GM23338 (cell line): ENCODE measurements at regions not wholly inside any gene's neighbourhood (a gene's known extent, or its start where the extent isn't known, plus 50 kb on each side); places are given as distances from the start of the nearest gene placed in this dataset.

Experiments used
- ATAC-seq: fragments of 200-7000 bp; cut with Tn5 transposase; 3 replicates; pipeline ENCODE4 v1.9.1; 2020
- DNase-seq: peaks from one replicate; pipeline ENCODE4 v3.0.0-alpha.2; 2015; ENCODE audit warnings: low spot score
- H2AFZ ChIP-seq: fragments of 200-600 bp; sonication (generic); 2 replicates; pipeline ENCODE4 v1.8.0; 2016; ENCODE audit warnings: antibody characterized with exemption, mild to moderate bottlenecking, moderate library complexity
- H3F3A ChIP-seq: fragments of 200-600 bp; sonication (generic); replicated peaks from 2 replicates; pipeline ENCODE4 v1.8.0; 2017; ENCODE audit warnings: antibody characterized with exemption, mixed run types, low read depth
- H3K27ac ChIP-seq: fragments of 200-600 bp; sonication (generic); 2 replicates; pipeline ENCODE4 v1.6.1; 2016; ENCODE audit warnings: low read depth
- H3K27me3 ChIP-seq: fragments of 200-600 bp; sonication (generic); 2 replicates; pipeline ENCODE4 v1.8.0; 2016; ENCODE audit warnings: mild to moderate bottlenecking, mixed run types, moderate library complexity; ENCODE audit not compliant: insufficient read depth
- H3K36me3 ChIP-seq: fragments of 200-600 bp; sonication (generic); 2 replicates; pipeline ENCODE4 v1.8.0; 2016; ENCODE audit warnings: mild to moderate bottlenecking; ENCODE audit not compliant: insufficient read depth
- H3K4me1 ChIP-seq: fragments of 200-600 bp; sonication (generic); 2 replicates; pipeline ENCODE4 v1.8.0; 2016; ENCODE audit warnings: mild to moderate bottlenecking, moderate library complexity; ENCODE audit not compliant: insufficient read depth
- H3K4me2 ChIP-seq: fragments of 200-600 bp; sonication (generic); 2 replicates; pipeline ENCODE4 v1.7.1; 2017; ENCODE audit warnings: mixed run types
- H3K4me3 ChIP-seq: fragments of 200-600 bp; sonication (generic); 2 replicates; pipeline ENCODE4 v1.6.1; 2016; ENCODE audit warnings: mixed run types
- H3K79me2 ChIP-seq: fragments of 200-600 bp; sonication (generic); replicated peaks from 2 replicates; pipeline ENCODE4 v1.8.0; 2017; ENCODE audit warnings: mild to moderate bottlenecking; ENCODE audit not compliant: insufficient read depth
- H3K9me2 ChIP-seq: fragments of 200-600 bp; sonication (generic); 2 replicates; pipeline ENCODE4 v1.8.0; 2017; ENCODE audit not compliant: insufficient read depth
- H4K20me1 ChIP-seq: fragments of 200-600 bp; sonication (generic); replicated peaks from 2 replicates; pipeline ENCODE4 v1.8.0; 2017; ENCODE audit warnings: mild to moderate bottlenecking; ENCODE audit not compliant: insufficient read depth
- H3K27ac Mint-ChIP-seq: 2 replicates; pipeline ENCODE4 v1.8.0; 2020; ENCODE audit warnings: inconsistent platforms, mild to moderate bottlenecking, moderate library complexity, mixed read lengths
- H3K27me3 Mint-ChIP-seq: 3 replicates; pipeline ENCODE4 v1.8.0; 2022; ENCODE audit warnings: low read depth, mild to moderate bottlenecking, moderate library complexity, mixed read lengths, inconsistent platforms; ENCODE audit not compliant: insufficient read depth, poor library complexity
- H3K36me3 Mint-ChIP-seq: 3 replicates; pipeline ENCODE4 v1.8.0; 2021; ENCODE audit warnings: low read depth, mild to moderate bottlenecking, inconsistent platforms, moderate library complexity, mixed read lengths
- H3K4me1 Mint-ChIP-seq: 3 replicates; pipeline ENCODE4 v1.8.0; 2020; ENCODE audit warnings: mild to moderate bottlenecking, inconsistent platforms, mixed read lengths
- H3K4me3 Mint-ChIP-seq: 3 replicates; pipeline ENCODE4 v1.8.0; 2021; ENCODE audit warnings: moderate library complexity, mild to moderate bottlenecking, inconsistent platforms, mixed read lengths
- H3K9me3 Mint-ChIP-seq: 3 replicates; pipeline ENCODE4 v1.8.0; 2020; ENCODE audit warnings: moderate library complexity, mild to moderate bottlenecking, inconsistent platforms, mixed read lengths
- CREB1 ChIP-seq: fragments of 250-450 bp; sonication (Bioruptor Pico); IDR thresholded peaks from 2 replicates; pipeline ENCODE4 v1.5.0; 2020; ENCODE audit warnings: low read depth, mild to moderate bottlenecking, moderate library complexity
- EZH2 ChIP-seq: fragments of 200-600 bp; sonication (generic); IDR thresholded peaks from one replicate; pipeline ENCODE4 v1.8.0; 2017; ENCODE audit warnings: antibody characterized with exemption, mild to moderate bottlenecking, low read depth; ENCODE audit not compliant: unreplicated experiment
- EZH2phosphoT487 ChIP-seq: fragments of 200-600 bp; sonication (generic); IDR thresholded peaks from one replicate; pipeline ENCODE4 v1.8.1; 2018; ENCODE audit warnings: antibody characterized with exemption; ENCODE audit not compliant: unreplicated experiment
- NANOG ChIP-seq: IDR thresholded peaks from 2 replicates; pipeline ENCODE4 v1.6.1; 2016; ENCODE audit warnings: antibody characterized with exemption, borderline replicate concordance
- POLR2AphosphoS5 ChIP-seq: IDR thresholded peaks from 2 replicates; pipeline ENCODE4 v1.6.1; 2016; ENCODE audit warnings: antibody characterized with exemption, low read depth
- ZNF114 ChIP-seq: fragments of 250-450 bp; sonication (Bioruptor Pico); IDR thresholded peaks from 2 replicates; pipeline ENCODE4 v1.5.0; 2020; ENCODE audit warnings: mild to moderate bottlenecking, moderate library complexity
- TF ChIP-seq, protein P1 (sequence below): IDR thresholded peaks from 2 replicates; pipeline ENCODE4 v1.6.1; 2016; ENCODE audit warnings: antibody characterized with exemption
- TF ChIP-seq, protein P2 (sequence below): fragments of 250-450 bp; sonication (Bioruptor Pico); IDR thresholded peaks from 2 replicates; pipeline ENCODE4 v1.5.0; 2020; ENCODE audit warnings: mild to moderate bottlenecking, moderate library complexity
- TF ChIP-seq, protein P3 (sequence below): IDR thresholded peaks from one replicate; pipeline ENCODE4 v1.6.1; 2018; ENCODE audit warnings: antibody characterized with exemption; ENCODE audit not compliant: unreplicated experiment

DNA sequence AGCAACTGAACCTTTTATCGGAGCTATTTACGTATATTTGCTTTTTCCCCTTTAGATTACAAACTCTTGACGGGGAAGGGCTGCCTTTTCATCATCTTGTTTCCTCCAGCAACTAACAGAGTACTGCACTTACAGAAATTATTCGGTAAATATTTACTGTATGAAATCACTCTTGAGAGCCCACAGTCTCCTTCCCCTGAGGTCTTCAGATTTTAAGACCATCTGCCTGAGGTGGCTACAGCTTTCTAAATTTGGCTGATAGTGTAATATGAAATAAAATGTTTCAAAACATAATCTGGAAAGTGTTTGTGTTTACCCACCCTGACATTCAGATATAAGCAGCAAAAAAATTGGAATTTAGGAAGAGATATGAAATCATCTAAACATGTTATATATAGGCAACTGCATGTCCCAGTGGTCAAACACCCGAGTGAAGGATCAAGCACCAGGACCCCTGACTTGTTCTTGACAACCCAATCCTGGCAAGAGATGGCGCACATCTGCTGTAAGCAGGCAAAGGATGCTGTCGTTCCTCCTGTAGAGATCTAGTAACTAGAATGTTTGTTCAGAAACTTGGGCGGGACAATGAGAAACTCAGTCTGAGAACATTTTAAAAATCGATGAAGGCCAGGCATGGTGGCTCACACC lies 60.9 kb downstream of the SIPA1L2 start:
- no peak overlapping the region for H2AFZ ChIP-seq
- H3K4me1 ChIP-seq, result peaks cover 9% of the 10 kb centered on the region
- no peak for ATAC-seq
- H3K9me3 Mint-ChIP-seq, result no peaks in the 10 kb centered on the region
- H3K4me1 Mint-ChIP-seq, result peaks cover 33% of the 10 kb centered on the region
- no peaks in the 10 kb centered on the region for H3K27me3 ChIP-seq
- no peak overlapping the region; the same call in 1 of the 2 replicates for H3K27ac Mint-ChIP-seq
- no peaks in the 10 kb centered on the region for H3K9me2 ChIP-seq
- no peak overlapping the region for H3K4me3 Mint-ChIP-seq
- H3K4me2 ChIP-seq, result no peak overlapping the region
- no peaks in the 10 kb centered on the region for H4K20me1 ChIP-seq
- no peaks in the 10 kb centered on the region for H3K36me3 ChIP-seq
- no peaks in the 10 kb centered on the region for H3K36me3 Mint-ChIP-seq
- DNase-seq, result no peak
- no peaks in the 10 kb centered on the region for H3F3A ChIP-seq
- peaks cover 2% of the 10 kb centered on the region for H3K27me3 Mint-ChIP-seq
- 0 out of 2 replicates have a peak, but pooled peaks cover 5% of the 10 kb centered on the region for H3K79me2 ChIP-seq
- no peak overlapping the region for H3K4me3 ChIP-seq
- TF ChIP-seq EZH2phosphoT487, result no peak
- TF ChIP-seq, protein P1, sequence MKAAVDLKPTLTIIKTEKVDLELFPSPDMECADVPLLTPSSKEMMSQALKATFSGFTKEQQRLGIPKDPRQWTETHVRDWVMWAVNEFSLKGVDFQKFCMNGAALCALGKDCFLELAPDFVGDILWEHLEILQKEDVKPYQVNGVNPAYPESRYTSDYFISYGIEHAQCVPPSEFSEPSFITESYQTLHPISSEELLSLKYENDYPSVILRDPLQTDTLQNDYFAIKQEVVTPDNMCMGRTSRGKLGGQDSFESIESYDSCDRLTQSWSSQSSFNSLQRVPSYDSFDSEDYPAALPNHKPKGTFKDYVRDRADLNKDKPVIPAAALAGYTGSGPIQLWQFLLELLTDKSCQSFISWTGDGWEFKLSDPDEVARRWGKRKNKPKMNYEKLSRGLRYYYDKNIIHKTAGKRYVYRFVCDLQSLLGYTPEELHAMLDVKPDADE, result no peak
- no peak overlapping the region for H3K27ac ChIP-seq

DNA sequence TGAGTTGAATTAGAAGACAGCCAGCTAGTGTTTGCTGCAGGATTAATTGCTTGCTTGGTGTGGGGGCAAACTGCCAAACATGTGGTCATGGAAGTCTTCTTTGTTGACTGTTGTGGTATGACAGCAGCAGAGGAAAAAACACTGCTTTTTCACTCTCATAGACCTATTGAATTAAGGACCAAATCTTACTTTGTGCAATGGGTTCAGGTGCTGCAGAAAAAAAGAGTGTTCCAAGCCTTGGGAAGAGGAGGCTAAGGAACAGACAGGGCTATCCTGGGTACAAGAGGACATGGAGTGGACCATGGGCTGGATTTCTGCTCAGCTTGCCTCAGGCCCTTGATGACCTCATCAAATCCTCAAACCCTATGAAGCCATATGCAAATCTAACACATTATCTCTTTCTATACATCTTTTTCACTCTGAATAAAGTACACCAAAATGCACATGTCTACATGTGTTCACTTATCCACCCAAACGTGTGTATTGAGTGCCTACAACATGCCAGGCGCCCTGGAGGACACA lies 61.5 kb downstream of the SIPA1L2 start:
- Mint-ChIP-seq H3K27me3 (peaks cover 6% of the 10 kb centered on the region), H3K4me1 (peaks cover 29% of the 10 kb centered on the region), H3K4me3 (no peak overlapping the region), H3K36me3 (no peaks in the 10 kb centered on the region), H3K9me3 (no peaks in the 10 kb centered on the region), H3K27ac (no peak overlapping the region)
- 0 out of 2 replicates have a peak, but pooled peaks cover 5% of the 10 kb centered on the region for H3K79me2 ChIP-seq
- no peaks in the 10 kb centered on the region for H3F3A ChIP-seq
- H3K27ac ChIP-seq, result no peak overlapping the region
- no peaks in the 10 kb centered on the region for H3K9me2 ChIP-seq
- no peak overlapping the region for H2AFZ ChIP-seq
- DNase-seq (no peak), ATAC-seq (no peak)
- H3K4me2 ChIP-seq, result no peak overlapping the region
- H3K4me3 ChIP-seq, result no peak overlapping the region
- H3K27me3 ChIP-seq, result no peaks in the 10 kb centered on the region
- H3K36me3 ChIP-seq, result no peaks in the 10 kb centered on the region
- H4K20me1 ChIP-seq, result no peaks in the 10 kb centered on the region
- peaks cover 3% of the 10 kb centered on the region for H3K4me1 ChIP-seq
- TF ChIP-seq ZNF114 (CRISPR knock-in tag) (no peak), EZH2 (no peak), NANOG (no peak), CREB1 (no peak), POLR2AphosphoS5 (no peak)
- TF ChIP-seq, protein P1, result no peak
- TF ChIP-seq, protein P2, sequence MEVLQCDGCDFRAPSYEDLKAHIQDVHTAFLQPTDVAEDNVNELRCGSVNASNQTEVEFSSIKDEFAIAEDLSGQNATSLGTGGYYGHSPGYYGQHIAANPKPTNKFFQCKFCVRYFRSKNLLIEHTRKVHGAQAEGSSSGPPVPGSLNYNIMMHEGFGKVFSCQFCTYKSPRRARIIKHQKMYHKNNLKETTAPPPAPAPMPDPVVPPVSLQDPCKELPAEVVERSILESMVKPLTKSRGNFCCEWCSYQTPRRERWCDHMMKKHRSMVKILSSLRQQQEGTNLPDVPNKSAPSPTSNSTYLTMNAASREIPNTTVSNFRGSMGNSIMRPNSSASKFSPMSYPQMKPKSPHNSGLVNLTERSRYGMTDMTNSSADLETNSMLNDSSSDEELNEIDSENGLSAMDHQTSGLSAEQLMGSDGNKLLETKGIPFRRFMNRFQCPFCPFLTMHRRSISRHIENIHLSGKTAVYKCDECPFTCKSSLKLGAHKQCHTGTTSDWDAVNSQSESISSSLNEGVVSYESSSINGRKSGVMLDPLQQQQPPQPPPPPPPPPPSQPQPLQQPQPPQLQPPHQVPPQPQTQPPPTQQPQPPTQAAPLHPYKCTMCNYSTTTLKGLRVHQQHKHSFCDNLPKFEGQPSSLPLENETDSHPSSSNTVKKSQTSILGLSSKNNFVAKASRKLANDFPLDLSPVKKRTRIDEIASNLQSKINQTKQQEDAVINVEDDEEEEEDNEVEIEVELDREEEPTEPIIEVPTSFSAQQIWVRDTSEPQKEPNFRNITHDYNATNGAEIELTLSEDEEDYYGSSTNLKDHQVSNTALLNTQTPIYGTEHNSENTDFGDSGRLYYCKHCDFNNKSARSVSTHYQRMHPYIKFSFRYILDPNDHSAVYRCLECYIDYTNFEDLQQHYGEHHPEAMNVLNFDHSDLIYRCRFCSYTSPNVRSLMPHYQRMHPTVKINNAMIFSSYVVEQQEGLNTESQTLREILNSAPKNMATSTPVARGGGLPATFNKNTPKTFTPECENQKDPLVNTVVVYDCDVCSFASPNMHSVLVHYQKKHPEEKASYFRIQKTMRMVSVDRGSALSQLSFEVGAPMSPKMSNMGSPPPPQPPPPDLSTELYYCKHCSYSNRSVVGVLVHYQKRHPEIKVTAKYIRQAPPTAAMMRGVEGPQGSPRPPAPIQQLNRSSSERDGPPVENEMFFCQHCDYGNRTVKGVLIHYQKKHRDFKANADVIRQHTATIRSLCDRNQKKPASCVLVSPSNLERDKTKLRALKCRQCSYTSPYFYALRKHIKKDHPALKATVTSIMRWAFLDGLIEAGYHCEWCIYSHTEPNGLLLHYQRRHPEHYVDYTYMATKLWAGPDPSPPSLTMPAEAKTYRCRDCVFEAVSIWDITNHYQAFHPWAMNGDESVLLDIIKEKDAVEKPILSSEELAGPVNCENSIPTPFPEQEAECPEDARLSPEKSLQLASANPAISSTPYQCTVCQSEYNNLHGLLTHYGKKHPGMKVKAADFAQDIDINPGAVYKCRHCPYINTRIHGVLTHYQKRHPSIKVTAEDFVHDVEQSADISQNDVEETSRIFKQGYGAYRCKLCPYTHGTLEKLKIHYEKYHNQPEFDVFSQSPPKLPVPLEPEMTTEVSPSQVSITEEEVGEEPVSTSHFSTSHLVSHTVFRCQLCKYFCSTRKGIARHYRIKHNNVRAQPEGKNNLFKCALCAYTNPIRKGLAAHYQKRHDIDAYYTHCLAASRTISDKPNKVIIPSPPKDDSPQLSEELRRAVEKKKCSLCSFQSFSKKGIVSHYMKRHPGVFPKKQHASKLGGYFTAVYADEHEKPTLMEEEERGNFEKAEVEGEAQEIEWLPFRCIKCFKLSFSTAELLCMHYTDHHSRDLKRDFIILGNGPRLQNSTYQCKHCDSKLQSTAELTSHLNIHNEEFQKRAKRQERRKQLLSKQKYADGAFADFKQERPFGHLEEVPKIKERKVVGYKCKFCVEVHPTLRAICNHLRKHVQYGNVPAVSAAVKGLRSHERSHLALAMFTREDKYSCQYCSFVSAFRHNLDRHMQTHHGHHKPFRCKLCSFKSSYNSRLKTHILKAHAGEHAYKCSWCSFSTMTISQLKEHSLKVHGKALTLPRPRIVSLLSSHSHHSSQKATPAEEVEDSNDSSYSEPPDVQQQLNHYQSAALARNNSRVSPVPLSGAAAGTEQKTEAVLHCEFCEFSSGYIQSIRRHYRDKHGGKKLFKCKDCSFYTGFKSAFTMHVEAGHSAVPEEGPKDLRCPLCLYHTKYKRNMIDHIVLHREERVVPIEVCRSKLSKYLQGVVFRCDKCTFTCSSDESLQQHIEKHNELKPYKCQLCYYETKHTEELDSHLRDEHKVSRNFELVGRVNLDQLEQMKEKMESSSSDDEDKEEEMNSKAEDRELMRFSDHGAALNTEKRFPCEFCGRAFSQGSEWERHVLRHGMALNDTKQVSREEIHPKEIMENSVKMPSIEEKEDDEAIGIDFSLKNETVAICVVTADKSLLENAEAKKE (CRISPR knock-in tag), result no peak
- TF ChIP-seq, protein P3, sequence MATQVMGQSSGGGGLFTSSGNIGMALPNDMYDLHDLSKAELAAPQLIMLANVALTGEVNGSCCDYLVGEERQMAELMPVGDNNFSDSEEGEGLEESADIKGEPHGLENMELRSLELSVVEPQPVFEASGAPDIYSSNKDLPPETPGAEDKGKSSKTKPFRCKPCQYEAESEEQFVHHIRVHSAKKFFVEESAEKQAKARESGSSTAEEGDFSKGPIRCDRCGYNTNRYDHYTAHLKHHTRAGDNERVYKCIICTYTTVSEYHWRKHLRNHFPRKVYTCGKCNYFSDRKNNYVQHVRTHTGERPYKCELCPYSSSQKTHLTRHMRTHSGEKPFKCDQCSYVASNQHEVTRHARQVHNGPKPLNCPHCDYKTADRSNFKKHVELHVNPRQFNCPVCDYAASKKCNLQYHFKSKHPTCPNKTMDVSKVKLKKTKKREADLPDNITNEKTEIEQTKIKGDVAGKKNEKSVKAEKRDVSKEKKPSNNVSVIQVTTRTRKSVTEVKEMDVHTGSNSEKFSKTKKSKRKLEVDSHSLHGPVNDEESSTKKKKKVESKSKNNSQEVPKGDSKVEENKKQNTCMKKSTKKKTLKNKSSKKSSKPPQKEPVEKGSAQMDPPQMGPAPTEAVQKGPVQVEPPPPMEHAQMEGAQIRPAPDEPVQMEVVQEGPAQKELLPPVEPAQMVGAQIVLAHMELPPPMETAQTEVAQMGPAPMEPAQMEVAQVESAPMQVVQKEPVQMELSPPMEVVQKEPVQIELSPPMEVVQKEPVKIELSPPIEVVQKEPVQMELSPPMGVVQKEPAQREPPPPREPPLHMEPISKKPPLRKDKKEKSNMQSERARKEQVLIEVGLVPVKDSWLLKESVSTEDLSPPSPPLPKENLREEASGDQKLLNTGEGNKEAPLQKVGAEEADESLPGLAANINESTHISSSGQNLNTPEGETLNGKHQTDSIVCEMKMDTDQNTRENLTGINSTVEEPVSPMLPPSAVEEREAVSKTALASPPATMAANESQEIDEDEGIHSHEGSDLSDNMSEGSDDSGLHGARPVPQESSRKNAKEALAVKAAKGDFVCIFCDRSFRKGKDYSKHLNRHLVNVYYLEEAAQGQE, result no peak
